MCF 10A (cell line): ENCODE measurements at regions not wholly inside any gene's neighbourhood (a gene's known extent, or its start where the extent isn't known, plus 50 kb on each side); places are given as distances from the start of the nearest gene placed in this dataset.

Experiments
- BruUV-seq: library from RNA; stranded (reverse); fragments of 400-500 nt; replicated peaks from 2 replicates; lab custom pipeline; 2021; lab: Mats Ljungman, UMichigan
- CTCF ChIA-PET: fragments of 300-600 bp; sonication (Branson Sonifier 250); formaldehyde crosslinking; extraction: SDS; loops from one replicate; lab custom pipeline; 2021; ENCODE audit warnings: antibody characterized with exemption, inconsistent platforms; lab: Yijun Ruan, JAX
- POLR2A ChIA-PET: fragments of 300-600, 350-650 bp; sonication (Branson Sonifier 250); formaldehyde crosslinking; extraction: SDS; loops from one replicate; lab custom pipeline; 2020; ENCODE audit warnings: antibody characterized with exemption, inconsistent platforms; lab: Yijun Ruan, JAX
- DNase-seq: peaks from one replicate; pipeline ENCODE4 v3.0.0-alpha.2; 2018; ENCODE audit not compliant: unreplicated experiment
- H3K27ac Mint-ChIP-seq: one replicate; pipeline ENCODE4 v1.8.0; 2022; ENCODE audit warnings: mild to moderate bottlenecking, low read depth, mixed read lengths; ENCODE audit not compliant: unreplicated experiment
- H3K27me3 Mint-ChIP-seq: one replicate; pipeline ENCODE4 v1.8.0; 2022; ENCODE audit warnings: mixed read lengths; ENCODE audit not compliant: insufficient read depth, unreplicated experiment
- H3K36me3 Mint-ChIP-seq: one replicate; pipeline ENCODE4 v1.8.0; 2022; ENCODE audit warnings: mild to moderate bottlenecking, moderate library complexity, mixed read lengths; ENCODE audit not compliant: insufficient read depth, unreplicated experiment
- H3K4me1 Mint-ChIP-seq: one replicate; pipeline ENCODE4 v1.8.0; 2022; ENCODE audit warnings: mixed read lengths; ENCODE audit not compliant: insufficient read depth, unreplicated experiment
- H3K4me3 Mint-ChIP-seq: one replicate; pipeline ENCODE4 v1.8.0; 2022; ENCODE audit warnings: mild to moderate bottlenecking, moderate library complexity, mixed read lengths; ENCODE audit not compliant: unreplicated experiment
- H3K9me3 Mint-ChIP-seq: one replicate; pipeline ENCODE4 v1.8.0; 2022; ENCODE audit warnings: mixed read lengths; ENCODE audit not compliant: unreplicated experiment
- CTCF ChIP-seq: fragments of 200-600 bp; IDR thresholded peaks from one replicate; pipeline ENCODE4 v1.8.0; 2022; ENCODE audit warnings: antibody characterized with exemption, mild to moderate bottlenecking; ENCODE audit not compliant: unreplicated experiment
- intact Hi-C: fragments of 100-400 bp; cut with micrococcal nuclease; formaldehyde crosslinking; loops from 2 replicates; pipeline ENCODE4 v1.14.1; 2022

DNA sequence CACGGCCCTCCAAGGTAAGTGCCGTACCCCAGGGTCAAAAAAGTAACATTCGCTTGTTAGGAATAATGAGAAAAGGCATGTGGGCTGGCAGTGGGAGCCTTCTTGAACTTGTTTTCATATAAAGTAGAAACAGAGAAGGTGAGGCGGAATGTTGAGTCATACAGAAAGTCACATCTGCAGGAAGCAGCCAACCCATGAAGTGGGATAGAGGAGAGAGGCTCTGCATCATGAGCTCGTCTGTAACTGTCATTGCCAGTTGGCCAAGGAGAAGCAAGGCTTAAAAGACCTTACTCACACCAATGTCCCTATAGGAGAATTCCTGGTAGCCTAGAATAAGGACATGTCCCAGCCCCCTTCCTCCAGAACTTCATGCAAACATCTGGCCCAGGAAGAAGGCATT lies 253.3 kb downstream of the BUD13 start:
- POLR2A ChIA-PET: interaction anchor here (0.6 kb wide), 1 partner anchor 1004 kb away, joined by 3 read pairs; no protein-coding TSS in a partner anchor
- Mint-ChIP-seq H3K9me3 (no peaks in the 10 kb centered on the region), H3K36me3 (no peaks in the 10 kb centered on the region), H3K27me3 (peaks cover 57% of the 10 kb centered on the region), H3K4me3 (no peak overlapping the region), H3K27ac (no peak overlapping the region), H3K4me1 (no peaks in the 10 kb centered on the region)
- no peak for DNase-seq
- intact Hi-C loops: no loop called here
- BruUV-seq: no TSS peak
- CTCF ChIA-PET: no interaction called here
- no peak for TF ChIP-seq CTCF

DNA sequence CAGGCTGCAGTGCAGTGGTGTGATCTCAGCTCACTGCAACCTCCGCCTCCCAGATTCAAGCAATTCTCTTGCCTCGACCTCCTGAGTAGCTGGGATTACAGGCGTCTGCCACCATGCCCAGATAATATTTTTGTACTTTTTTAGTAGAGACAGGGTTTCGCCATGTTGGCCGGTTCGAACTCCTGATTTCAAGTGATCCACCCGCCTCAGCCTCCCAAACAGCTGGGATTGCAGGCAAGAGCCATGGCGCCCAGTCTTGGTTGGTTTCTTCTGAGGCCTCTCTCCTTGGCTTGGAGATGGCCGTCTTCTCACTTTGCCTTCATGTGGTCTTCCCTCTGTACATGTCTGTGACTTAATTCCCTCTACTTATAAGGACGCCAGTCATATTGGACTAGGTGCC lies 254.6 kb downstream of the BUD13 start:
- Mint-ChIP-seq H3K9me3 (no peaks in the 10 kb centered on the region), H3K4me1 (no peaks in the 10 kb centered on the region), H3K27ac (no peak overlapping the region), H3K36me3 (no peaks in the 10 kb centered on the region), H3K27me3 (peaks cover 55% of the 10 kb centered on the region), H3K4me3 (no peak overlapping the region)
- no peak for TF ChIP-seq CTCF
- intact Hi-C loops: no loop called here
- no TSS peak for BruUV-seq
- no peak for DNase-seq
- ChIA-PET CTCF (interaction anchor here (0.5 kb wide), 1 partner anchor 144 kb away, joined by 3 read pairs; no protein-coding TSS in a partner anchor), POLR2A (no interaction called here)

- Mint-ChIP-seq H3K9me3 (no peaks in the 10 kb centered on the region), H3K4me3 (no peak overlapping the region), H3K27ac (no peak overlapping the region), H3K4me1 (no peaks in the 10 kb centered on the region), H3K27me3 (peaks cover 52% of the 10 kb centered on the region), H3K36me3 (no peaks in the 10 kb centered on the region)
- no peak for DNase-seq
- intact Hi-C loops: no loop called here
- ChIA-PET CTCF (interaction anchor here (1.0 kb wide), 1 partner anchor 19 kb away, joined by 4 read pairs; no protein-coding TSS in a partner anchor), POLR2A (no interaction called here)
- no peak for TF ChIP-seq CTCF
- BruUV-seq: no TSS peak
Measured at GRCh38 chr11:116517584-116517983, 255.2 kb downstream of the BUD13 start.

- ChIA-PET CTCF (interaction anchor here (1.0 kb wide), 2 partner anchors 18 to 124 kb away, joined by 3 to 4 read pairs; no protein-coding TSS in a partner anchor), POLR2A (no interaction called here)
- Mint-ChIP-seq H3K27me3 (peaks cover 47% of the 10 kb centered on the region), H3K27ac (no peak overlapping the region), H3K9me3 (no peaks in the 10 kb centered on the region), H3K4me1 (no peaks in the 10 kb centered on the region), H3K36me3 (no peaks in the 10 kb centered on the region), H3K4me3 (no peak overlapping the region)
- intact Hi-C loops: no loop called here
- no peak for TF ChIP-seq CTCF
- no peak for DNase-seq
- no TSS peak for BruUV-seq
Measured at GRCh38 chr11:116517077-116517476, 255.7 kb downstream of the BUD13 start.
